ENCODE measurements at regions not wholly inside any gene's neighbourhood (a gene's known extent, or its start where the extent isn't known, plus 50 kb on each side); places are given as distances from the start of the nearest gene placed in this dataset.

GRCh38 chr6:81988871-81989270, 236.4 kb upstream of the TENT5A start:
- Mint-ChIP-seq H3K36me3 (ENCODE audit: low read depth) (no peaks in the 10 kb centered on the region), H3K27me3 (no peaks in the 10 kb centered on the region), H3K4me1 (no peaks in the 10 kb centered on the region), H3K9me3 (no peaks in the 10 kb centered on the region), H3K4me3 (no peak overlapping the region), H3K27ac (no peak overlapping the region)
- POLR2A ChIA-PET: no interaction called here
- CTCF ChIA-PET: no interaction called here
- no peak for DNase-seq

DNA sequence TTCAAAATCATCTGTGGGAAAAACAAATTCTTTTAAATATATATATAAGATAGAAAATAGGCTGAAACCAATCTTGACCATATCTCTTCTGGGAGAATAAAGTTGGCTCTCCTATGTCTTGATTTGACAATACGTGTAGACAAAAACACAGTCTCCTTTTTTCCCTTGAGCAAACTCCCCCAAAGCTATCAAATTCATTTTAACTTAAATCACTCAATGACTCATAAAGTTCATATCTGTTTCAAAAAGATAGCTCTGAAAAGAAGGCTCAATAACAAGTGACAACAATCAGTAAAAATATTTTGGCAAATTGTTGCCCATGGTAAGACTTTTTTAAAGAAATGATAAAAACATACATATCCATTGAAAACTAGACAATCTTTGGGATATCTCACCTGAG, 236.0 kb upstream of the TENT5A start:
- POLR2A ChIA-PET: no interaction called here
- no peaks in the 10 kb centered on the region for H3K36me3 Mint-ChIP-seq (ENCODE audit: low read depth)

GRCh38 chr6:81987293-81987692, 234.8 kb upstream of the TENT5A start:
- no peak overlapping the region for H3K27ac Mint-ChIP-seq
- ChIA-PET POLR2A (no interaction called here), CTCF (no interaction called here)
- H3K36me3 Mint-ChIP-seq (ENCODE audit: low read depth): no peaks in the 10 kb centered on the region
- DNase-seq: no peak
- H3K9me3 Mint-ChIP-seq: no peaks in the 10 kb centered on the region
- no peaks in the 10 kb centered on the region for H3K4me1 Mint-ChIP-seq
- no peak overlapping the region for H3K4me3 Mint-ChIP-seq
- H3K27me3 Mint-ChIP-seq: no peaks in the 10 kb centered on the region

More for the DNA sequence above, 236.0 kb upstream of the TENT5A start:
- DNase-seq: no peak
- no peaks in the 10 kb centered on the region for H3K9me3 Mint-ChIP-seq
- CTCF ChIA-PET: no interaction called here
- H3K4me1 Mint-ChIP-seq: no peaks in the 10 kb centered on the region
- H3K27ac Mint-ChIP-seq: no peak overlapping the region
- no peak overlapping the region for H3K4me3 Mint-ChIP-seq
- H3K27me3 Mint-ChIP-seq: no peaks in the 10 kb centered on the region

DNA sequence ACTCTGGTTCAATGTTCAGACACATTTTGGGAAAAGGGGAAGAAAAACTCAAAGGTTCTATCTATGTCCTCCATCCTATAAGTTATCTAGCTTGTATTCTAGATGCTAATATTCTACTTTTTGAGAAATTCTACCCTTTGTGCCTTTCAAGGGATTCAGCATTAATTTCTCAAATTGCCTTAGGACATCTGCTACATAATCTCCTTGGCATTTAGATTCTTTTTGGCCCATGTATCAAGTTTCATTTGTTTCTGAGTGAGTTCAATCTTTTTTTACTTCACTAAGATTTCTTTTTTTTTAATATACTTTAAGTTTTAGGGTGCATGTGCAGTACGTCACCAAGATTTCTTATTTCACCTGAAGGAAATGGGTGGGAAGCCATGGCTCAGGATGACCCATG, 232.7 kb upstream of the TENT5A start:
- ChIA-PET POLR2A (no interaction called here), CTCF (no interaction called here)
- H3K9me3 Mint-ChIP-seq: no peaks in the 10 kb centered on the region
- DNase-seq: no peak
- H3K4me3 Mint-ChIP-seq: no peak overlapping the region
- no peaks in the 10 kb centered on the region for H3K4me1 Mint-ChIP-seq
- H3K36me3 Mint-ChIP-seq (ENCODE audit: low read depth): no peaks in the 10 kb centered on the region
- H3K27me3 Mint-ChIP-seq: no peaks in the 10 kb centered on the region
- no peak overlapping the region for H3K27ac Mint-ChIP-seq

GRCh38 chr6:81984599-81984998, 232.1 kb upstream of the TENT5A start:
- ChIA-PET CTCF (no interaction called here), POLR2A (no interaction called here)

DNA sequence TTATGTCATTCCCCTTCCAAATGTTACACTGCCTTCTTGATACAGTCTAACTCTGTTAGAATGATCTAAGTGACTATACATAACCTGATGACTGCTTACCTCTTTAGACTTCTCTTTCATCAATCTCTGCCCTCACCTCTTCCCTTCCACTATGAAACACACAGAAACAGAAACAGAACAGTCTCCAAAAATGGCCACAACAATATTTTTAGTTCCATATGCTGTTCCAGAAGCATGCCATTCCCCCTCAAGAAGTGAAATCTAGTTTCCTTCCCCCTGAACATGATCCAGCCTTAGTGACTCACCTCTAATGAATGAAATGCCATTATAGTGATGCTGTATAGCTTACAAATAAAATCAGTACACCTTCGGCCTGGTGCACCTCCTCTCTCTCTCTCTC, 229.3 kb upstream of the TENT5A start:
- no peaks in the 10 kb centered on the region for H3K36me3 Mint-ChIP-seq (ENCODE audit: low read depth)
- H3K4me3 Mint-ChIP-seq: no peak overlapping the region
- DNase-seq: no peak
- H3K27ac Mint-ChIP-seq: no peak overlapping the region
- CTCF ChIA-PET: no interaction called here
- POLR2A ChIA-PET: no interaction called here
- no peaks in the 10 kb centered on the region for H3K9me3 Mint-ChIP-seq
- H3K4me1 Mint-ChIP-seq: no peaks in the 10 kb centered on the region
- H3K27me3 Mint-ChIP-seq: no peaks in the 10 kb centered on the region

More at GRCh38 chr6:81984599-81984998, 232.1 kb upstream of the TENT5A start:
- Mint-ChIP-seq H3K4me1 (no peaks in the 10 kb centered on the region), H3K9me3 (no peaks in the 10 kb centered on the region), H3K4me3 (no peak overlapping the region), H3K36me3 (ENCODE audit: low read depth) (no peaks in the 10 kb centered on the region), H3K27ac (no peak overlapping the region), H3K27me3 (no peaks in the 10 kb centered on the region)
- DNase-seq: no peak

DNA sequence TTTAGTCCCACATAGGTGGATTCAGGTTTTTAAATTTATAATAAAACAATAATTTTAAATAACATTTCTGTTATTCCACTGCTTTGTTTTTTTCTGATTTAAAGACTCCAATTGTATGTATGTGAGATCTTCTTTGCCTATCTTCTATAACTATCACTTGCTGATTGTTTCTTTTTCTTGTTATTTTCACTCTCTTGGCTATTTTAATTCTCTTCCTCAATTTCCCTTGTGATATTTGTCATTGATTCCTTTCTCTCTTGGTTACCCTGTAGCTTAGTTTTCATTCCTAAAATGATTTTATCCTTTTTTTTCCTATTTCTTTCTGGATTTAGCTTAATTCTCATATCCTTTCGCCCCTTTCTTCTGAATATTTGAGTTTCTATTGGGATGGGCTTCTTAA, 227.3 kb upstream of the TENT5A start:
- Mint-ChIP-seq H3K27me3 (no peaks in the 10 kb centered on the region), H3K27ac (no peak overlapping the region), H3K36me3 (ENCODE audit: low read depth) (no peaks in the 10 kb centered on the region), H3K9me3 (no peaks in the 10 kb centered on the region), H3K4me1 (no peaks in the 10 kb centered on the region), H3K4me3 (no peak overlapping the region)
- no peak for DNase-seq
- CTCF ChIA-PET: no interaction called here
- POLR2A ChIA-PET: no interaction called here

DNA sequence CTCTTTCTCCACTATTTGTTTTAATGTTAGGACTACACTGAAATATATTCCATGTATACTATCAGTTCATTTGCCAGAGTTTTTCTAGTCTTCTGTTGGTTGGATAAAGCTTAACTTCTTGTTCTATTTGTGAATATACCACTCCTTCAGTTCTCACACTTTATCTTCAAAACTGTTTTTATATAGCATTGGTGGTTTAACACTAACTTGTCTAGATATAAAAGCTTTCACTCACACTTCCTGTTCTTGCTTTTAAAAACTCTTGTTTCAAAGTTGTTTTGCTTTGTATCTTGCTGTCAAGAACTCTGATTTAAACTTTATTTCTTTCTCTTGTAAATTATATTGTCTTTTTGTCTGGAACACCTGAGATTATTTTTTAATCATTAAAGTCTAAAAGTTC, 226.8 kb upstream of the TENT5A start:
- Mint-ChIP-seq H3K36me3 (ENCODE audit: low read depth) (no peaks in the 10 kb centered on the region), H3K27ac (no peak overlapping the region), H3K9me3 (no peaks in the 10 kb centered on the region), H3K4me1 (no peaks in the 10 kb centered on the region), H3K27me3 (no peaks in the 10 kb centered on the region), H3K4me3 (no peak overlapping the region)
- ChIA-PET CTCF (no interaction called here), POLR2A (no interaction called here)
- no peak for DNase-seq

DNA sequence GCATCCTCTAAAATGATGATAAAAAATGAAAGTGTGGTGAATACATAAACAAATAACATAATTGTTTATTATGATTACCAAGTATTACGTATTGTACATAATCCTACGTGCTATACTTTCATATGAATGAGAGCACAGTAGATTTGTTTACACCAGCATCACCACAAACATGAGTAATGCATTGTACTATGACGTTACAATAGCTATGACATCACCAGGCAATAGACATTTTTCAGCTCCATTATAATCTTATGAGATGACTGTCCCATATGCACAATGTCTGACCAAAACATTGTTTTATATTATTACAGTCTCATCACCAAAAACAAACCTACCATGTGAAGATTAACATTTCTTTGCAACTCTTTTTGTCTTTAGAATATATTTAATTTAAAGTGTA, 225.7 kb upstream of the TENT5A start:
- Mint-ChIP-seq H3K36me3 (ENCODE audit: low read depth) (no peaks in the 10 kb centered on the region), H3K4me3 (no peak overlapping the region), H3K4me1 (no peaks in the 10 kb centered on the region), H3K27me3 (no peaks in the 10 kb centered on the region), H3K9me3 (no peaks in the 10 kb centered on the region), H3K27ac (no peak overlapping the region)
- ChIA-PET POLR2A (no interaction called here), CTCF (no interaction called here)
- DNase-seq: no peak

- no peak for DNase-seq
- Mint-ChIP-seq H3K36me3 (ENCODE audit: low read depth) (no peaks in the 10 kb centered on the region), H3K27ac (no peak overlapping the region), H3K4me1 (no peaks in the 10 kb centered on the region), H3K4me3 (no peak overlapping the region), H3K27me3 (no peaks in the 10 kb centered on the region), H3K9me3 (no peaks in the 10 kb centered on the region)
- ChIA-PET POLR2A (no interaction called here), CTCF (no interaction called here)
Observed at GRCh38 chr6:81977486-81977885, 225.0 kb upstream of the TENT5A start.

GRCh38 chr6:81969814-81970213, 217.3 kb upstream of the TENT5A start:
- H3K27me3 Mint-ChIP-seq: no peaks in the 10 kb centered on the region
- POLR2A ChIA-PET: no interaction called here
- no peak for DNase-seq
- peaks cover 9% of the 10 kb centered on the region for H3K9me3 Mint-ChIP-seq
- H3K27ac Mint-ChIP-seq: no peak overlapping the region
- H3K36me3 Mint-ChIP-seq (ENCODE audit: low read depth): no peaks in the 10 kb centered on the region
- no peaks in the 10 kb centered on the region for H3K4me1 Mint-ChIP-seq
- CTCF ChIA-PET: no interaction called here
- H3K4me3 Mint-ChIP-seq: no peak overlapping the region

DNA sequence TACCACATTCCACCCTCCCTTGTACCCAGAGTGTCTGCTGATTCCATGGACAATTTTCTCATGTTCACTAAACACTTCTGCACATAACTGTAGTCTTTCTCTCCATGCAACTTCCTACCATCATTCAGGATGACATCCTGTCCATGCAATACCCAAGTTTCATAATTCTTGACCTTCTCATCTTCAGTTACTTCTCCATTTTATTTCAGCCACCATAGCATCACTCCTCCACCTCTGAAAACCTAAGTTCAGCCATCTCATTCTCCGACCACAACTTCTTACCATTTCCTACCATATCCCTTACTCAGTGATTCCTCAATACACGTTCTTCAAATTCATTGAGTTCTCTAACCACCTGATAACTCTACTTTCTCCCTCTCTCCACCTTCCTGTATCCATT, 216.5 kb upstream of the TENT5A start:
- POLR2A ChIA-PET: no interaction called here
- CTCF ChIA-PET: no interaction called here
- no peaks in the 10 kb centered on the region for H3K27me3 Mint-ChIP-seq
- no peaks in the 10 kb centered on the region for H3K36me3 Mint-ChIP-seq (ENCODE audit: low read depth)
- H3K4me3 Mint-ChIP-seq: no peak overlapping the region
- H3K27ac Mint-ChIP-seq: no peak overlapping the region
- H3K4me1 Mint-ChIP-seq: no peaks in the 10 kb centered on the region
- DNase-seq: no peak
- H3K9me3 Mint-ChIP-seq: peaks cover 9% of the 10 kb centered on the region

- no peak overlapping the region for H3K27ac Mint-ChIP-seq
- H3K9me3 Mint-ChIP-seq: peaks cover 9% of the 10 kb centered on the region
- H3K27me3 Mint-ChIP-seq: no peaks in the 10 kb centered on the region
- H3K4me1 Mint-ChIP-seq: no peaks in the 10 kb centered on the region
- H3K36me3 Mint-ChIP-seq (ENCODE audit: low read depth): no peaks in the 10 kb centered on the region
- DNase-seq: no peak
- CTCF ChIA-PET: no interaction called here
- H3K4me3 Mint-ChIP-seq: no peak overlapping the region
- POLR2A ChIA-PET: no interaction called here
Observed at GRCh38 chr6:81966968-81967367, 214.5 kb upstream of the TENT5A start.

DNA sequence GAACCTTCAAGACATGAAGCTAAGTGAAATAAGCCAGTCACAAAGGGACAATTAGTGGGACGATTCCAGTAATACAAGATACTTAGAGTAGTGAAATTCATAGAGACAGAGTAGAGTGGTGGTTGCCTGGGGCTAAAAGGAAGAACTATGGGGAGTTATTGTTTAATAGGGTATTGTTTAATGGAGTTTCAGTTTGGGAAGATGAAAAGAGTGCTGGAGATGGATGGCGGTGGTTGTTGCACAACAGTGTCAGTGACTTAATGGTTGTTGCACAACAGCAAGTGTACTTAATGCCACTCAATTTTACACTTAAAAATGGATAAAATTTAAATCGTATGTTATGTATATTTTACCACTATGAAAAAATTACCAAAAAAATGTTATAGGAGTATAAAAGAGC, 209.7 kb upstream of the TENT5A start:
- no peaks in the 10 kb centered on the region for H3K9me3 Mint-ChIP-seq
- no peak for DNase-seq
- no peaks in the 10 kb centered on the region for H3K4me1 Mint-ChIP-seq
- no peak overlapping the region for H3K4me3 Mint-ChIP-seq
- ChIA-PET POLR2A (no interaction called here), CTCF (no interaction called here)
- no peaks in the 10 kb centered on the region for H3K36me3 Mint-ChIP-seq (ENCODE audit: low read depth)
- no peak overlapping the region for H3K27ac Mint-ChIP-seq
- H3K27me3 Mint-ChIP-seq: no peaks in the 10 kb centered on the region

- no peaks in the 10 kb centered on the region for H3K36me3 Mint-ChIP-seq (ENCODE audit: low read depth)
- no peaks in the 10 kb centered on the region for H3K4me1 Mint-ChIP-seq
- ChIA-PET POLR2A (no interaction called here), CTCF (no interaction called here)
- no peaks in the 10 kb centered on the region for H3K27me3 Mint-ChIP-seq
- no peak overlapping the region for H3K27ac Mint-ChIP-seq
- no peaks in the 10 kb centered on the region for H3K9me3 Mint-ChIP-seq
- H3K4me3 Mint-ChIP-seq: no peak overlapping the region
- DNase-seq: no peak
Observed at GRCh38 chr6:81950877-81951276, 198.4 kb upstream of the TENT5A start.
